PC-3 (cell line): ENCODE measurements at regions not wholly inside any gene's neighbourhood (a gene's known extent, or its start where the extent isn't known, plus 50 kb on each side); places are given as distances from the start of the nearest gene placed in this dataset.

Experiments used
- ATAC-seq: fragments of 200-7000 bp; cut with Tn5 transposase; 2 replicates; pipeline ENCODE4 v1.9.1; 2020; ENCODE audit warnings: mild to moderate bottlenecking, moderate library complexity
- BruUV-seq: library from RNA; stranded (reverse); fragments of 400-500 nt; replicated peaks from 2 replicates; lab custom pipeline; 2021; lab: Mats Ljungman, UMichigan
- CTCF ChIA-PET: fragments of 300-600 bp; sonication (Branson Sonifier 250); formaldehyde crosslinking; loops from one replicate; lab custom pipeline; 2022; ENCODE audit warnings: antibody characterized with exemption; lab: Charles Lee
- POLR2A ChIA-PET: fragments of 300-600 bp; sonication (Branson Sonifier 250); formaldehyde crosslinking; loops from one replicate; lab custom pipeline; 2022; ENCODE audit warnings: antibody characterized with exemption; ENCODE audit not compliant: unreplicated experiment; lab: Charles Lee
- DNase-seq: peaks from one replicate; pipeline ENCODE4 v3.0.0-alpha.2; 2015
- H2AFZ ChIP-seq: fragments of 300-600 bp; sonication (generic); 2 replicates; pipeline ENCODE4 v1.6.0; 2016; ENCODE audit warnings: antibody characterized with exemption, low read length
- H3F3A ChIP-seq: fragments of 300-600 bp; sonication (generic); one replicate; pipeline ENCODE4 v1.6.0; 2017; ENCODE audit warnings: antibody characterized with exemption, low read length, control low read depth, mild to moderate bottlenecking; ENCODE audit not compliant: unreplicated experiment
- H3K27ac ChIP-seq: fragments of 300-600 bp; sonication (generic); 2 replicates; pipeline ENCODE4 v1.5.1; 2016; ENCODE audit warnings: mild to moderate bottlenecking, low read length
- H3K27me3 ChIP-seq: fragments of 300-600 bp; sonication (generic); 2 replicates; pipeline ENCODE4 v1.6.1; 2016; ENCODE audit warnings: low read length, mixed read lengths
- H3K36me3 ChIP-seq: fragments of 300-600 bp; sonication (generic); 2 replicates; pipeline ENCODE4 v1.6.1; 2016; ENCODE audit warnings: low read depth, mixed run types, low read length, mixed read lengths
- H3K4me1 ChIP-seq: fragments of 300-600 bp; sonication (generic); 2 replicates; pipeline ENCODE4 v1.5.1; 2016; ENCODE audit warnings: low read length; ENCODE audit not compliant: insufficient read depth
- H3K4me2 ChIP-seq: fragments of 300-600 bp; sonication (generic); 2 replicates; pipeline ENCODE4 v1.6.0; 2016; ENCODE audit warnings: low read length
- H3K4me3 ChIP-seq: fragments of 300-600 bp; sonication (generic); 2 replicates; pipeline ENCODE4 v1.5.1; 2016; ENCODE audit warnings: mild to moderate bottlenecking, low read length, mixed read lengths
- H3K79me2 ChIP-seq: fragments of 300-600 bp; sonication (generic); 2 replicates; pipeline ENCODE4 v1.6.1; 2017; ENCODE audit warnings: low read length, mixed read lengths
- H3K9ac ChIP-seq: fragments of 300-600 bp; sonication (generic); 2 replicates; pipeline ENCODE4 v1.6.0; 2016; ENCODE audit warnings: mild to moderate bottlenecking, low read length
- H3K9me2 ChIP-seq: fragments of 300-600 bp; sonication (generic); replicated peaks from 2 replicates; pipeline ENCODE4 v1.6.1; 2016; ENCODE audit warnings: mixed run types, low read length, mixed read lengths
- H3K9me3 ChIP-seq: fragments of 300-600 bp; sonication (generic); 2 replicates; pipeline ENCODE4 v1.6.1; 2016; ENCODE audit warnings: low read length, mixed read lengths
- H4K20me1 ChIP-seq: fragments of 300-600 bp; sonication (generic); 2 replicates; pipeline ENCODE4 v1.6.1; 2016; ENCODE audit warnings: low read length, mixed read lengths
- CTCF ChIP-seq: fragments of 300-600 bp; sonication (generic); conservative IDR thresholded peaks from 2 replicates; pipeline ENCODE4 v1.5.1; 2017; ENCODE audit warnings: antibody characterized with exemption, low read depth, mild to moderate bottlenecking, low read length
- EZH2 ChIP-seq: fragments of 300-600 bp; sonication (generic); IDR thresholded peaks from one replicate; pipeline ENCODE4 v1.6.1; 2017; ENCODE audit warnings: antibody characterized with exemption, mild to moderate bottlenecking, low read length; ENCODE audit not compliant: unreplicated experiment
- EZH2phosphoT487 ChIP-seq: fragments of 300-600 bp; sonication (generic); IDR thresholded peaks from 2 replicates; pipeline ENCODE4 v1.6.1; 2018; ENCODE audit warnings: mild to moderate bottlenecking, antibody characterized with exemption, low read length, borderline replicate concordance
- intact Hi-C: fragments of 100-400 bp; cut with micrococcal nuclease; formaldehyde crosslinking; loops from 2 replicates; pipeline ENCODE4 v1.9.0; 2023

- no peaks in the 10 kb centered on the region for H3F3A ChIP-seq
- no peaks in the 10 kb centered on the region for H3K79me2 ChIP-seq
- DNase-seq, result peak; percentile 29
- no peaks in the 10 kb centered on the region for H3K9me3 ChIP-seq
- H3K27ac ChIP-seq, result no peak overlapping the region
- CTCF ChIA-PET, result no interaction called here
- H3K9me2 ChIP-seq, result no peaks in the 10 kb centered on the region
- H3K4me1 ChIP-seq, result no peaks in the 10 kb centered on the region
- no peaks in the 10 kb centered on the region for H3K36me3 ChIP-seq
- ATAC-seq, result no peak
- no peak for TF ChIP-seq CTCF
- no peak for TF ChIP-seq EZH2phosphoT487
- no peak for TF ChIP-seq EZH2
- H3K4me3 ChIP-seq, result no peak overlapping the region
- no peak overlapping the region for H3K9ac ChIP-seq
- BruUV-seq, result no TSS peak
- POLR2A ChIA-PET, result no interaction called here
- no peak overlapping the region for H3K4me2 ChIP-seq
- H2AFZ ChIP-seq, result no peak overlapping the region
- no peaks in the 10 kb centered on the region for H4K20me1 ChIP-seq
- H3K27me3 ChIP-seq, result peaks cover 57% of the 10 kb centered on the region
- intact Hi-C loops, result no loop called here
Observed at GRCh38 chr1:37255136-37255795, 219.1 kb upstream of the ZC3H12A start.

- Histone ChIP-seq H3K27ac (no peak overlapping the region), H3K27me3 (peaks cover 62% of the 10 kb centered on the region), H3K9ac (no peak overlapping the region), H3K9me3 (no peaks in the 10 kb centered on the region), H3F3A (no peaks in the 10 kb centered on the region), H3K4me1 (no peaks in the 10 kb centered on the region), H3K36me3 (no peaks in the 10 kb centered on the region), H3K4me3 (no peak overlapping the region), H2AFZ (no peak overlapping the region), H4K20me1 (no peaks in the 10 kb centered on the region), H3K9me2 (no peaks in the 10 kb centered on the region), H3K4me2 (no peak overlapping the region), H3K79me2 (no peaks in the 10 kb centered on the region)
- ChIA-PET POLR2A (no interaction called here), CTCF (no interaction called here)
- ATAC-seq (no peak), DNase-seq (no peak)
- TF ChIP-seq CTCF (no peak), EZH2phosphoT487 (no peak)
- BruUV-seq, result no TSS peak
- intact Hi-C loops, result no loop called here
Observed at GRCh38 chr1:37255868-37256267, 218.5 kb upstream of the ZC3H12A start.

- Histone ChIP-seq H2AFZ (no peak overlapping the region), H3K4me2 (no peak overlapping the region), H3K27me3 (peaks cover 72% of the 10 kb centered on the region), H3K79me2 (no peaks in the 10 kb centered on the region), H3K36me3 (no peaks in the 10 kb centered on the region), H3K9me3 (no peaks in the 10 kb centered on the region), H4K20me1 (no peaks in the 10 kb centered on the region), H3K4me3 (no peak overlapping the region), H3K27ac (no peak overlapping the region), H3F3A (no peaks in the 10 kb centered on the region), H3K9me2 (no peaks in the 10 kb centered on the region), H3K4me1 (no peaks in the 10 kb centered on the region), H3K9ac (no peak overlapping the region)
- intact Hi-C loops, result no loop called here
- ATAC-seq (no peak), DNase-seq (no peak)
- TF ChIP-seq EZH2 (no peak), EZH2phosphoT487 (no peak), CTCF (no peak)
- ChIA-PET CTCF (no interaction called here), POLR2A (no interaction called here)
- BruUV-seq, result no TSS peak
Observed at GRCh38 chr1:37257646-37258045, 216.7 kb upstream of the ZC3H12A start.
